PC-9 (cell line): ENCODE measurements at regions not wholly inside any gene's neighbourhood (a gene's known extent, or its start where the extent isn't known, plus 50 kb on each side); places are given as distances from the start of the nearest gene placed in this dataset.

Experiments
- CTCF ChIP-seq: fragments of 200-600 bp; sonication (generic); conservative IDR thresholded peaks from 2 replicates; pipeline ENCODE4 v1.6.1; 2017; ENCODE audit warnings: mixed run types, antibody characterized with exemption, mild to moderate bottlenecking, moderate library complexity
- EZH2 ChIP-seq: fragments of 200-600 bp; sonication (generic); IDR thresholded peaks from 2 replicates; pipeline ENCODE4 v1.8.0; 2017; ENCODE audit warnings: antibody characterized with exemption, low read depth

DNA sequence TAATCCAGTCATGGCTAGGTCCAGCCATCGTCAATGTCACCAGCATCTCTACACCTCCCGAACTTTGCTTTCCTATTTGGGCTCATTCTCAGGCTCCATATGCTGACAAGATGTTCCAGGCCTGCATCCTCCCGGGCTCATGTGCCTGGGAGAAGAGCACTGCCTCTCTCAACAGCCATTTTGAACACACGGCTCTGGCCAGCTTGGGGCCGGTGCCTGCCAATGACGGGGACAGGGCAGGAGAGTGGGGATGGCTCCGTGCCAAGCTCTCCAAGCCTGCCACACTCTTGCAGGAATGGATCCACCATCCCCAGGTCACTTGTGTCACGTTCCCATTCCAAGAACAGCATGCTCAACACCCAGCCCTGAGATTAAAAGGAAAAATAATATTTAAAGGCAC lies 61.4 kb upstream of the PAX7 start:
- no peak for TF ChIP-seq EZH2
- TF ChIP-seq CTCF = no peak
